ENCODE measurements at regions not wholly inside any gene's neighbourhood (a gene's known extent, or its start where the extent isn't known, plus 50 kb on each side); places are given as distances from the start of the nearest gene placed in this dataset.

- no peak for DNase-seq (ENCODE audit: extremely low read depth, low read depth)
These were observed 217.1 kb upstream of the GHITM start for GRCh38 chr10:83921984-83922860.

- no peak for DNase-seq (ENCODE audit: extremely low read depth, low read depth)
These were observed 214.2 kb upstream of the GHITM start for GRCh38 chr10:83925133-83925532.

GRCh38 chr10:83926606-83927005 lies 212.7 kb upstream of the GHITM start:
- peak; percentile 13 for DNase-seq (ENCODE audit: extremely low read depth, low read depth)

GRCh38 chr10:83927166-83927565 lies 212.1 kb upstream of the GHITM start:
- DNase-seq (ENCODE audit: extremely low read depth, low read depth) = no peak

GRCh38 chr10:83929399-83929798 lies 209.9 kb upstream of the GHITM start:
- no peak for DNase-seq (ENCODE audit: extremely low read depth, low read depth)

GRCh38 chr10:83931669-83932068 lies 207.6 kb upstream of the GHITM start:
- no peak for DNase-seq (ENCODE audit: extremely low read depth, low read depth)

GRCh38 chr10:83932245-83932644 lies 207.1 kb upstream of the GHITM start:
- no peak for DNase-seq (ENCODE audit: extremely low read depth, low read depth)

- no peak for DNase-seq (ENCODE audit: extremely low read depth, low read depth)
These were observed 205.2 kb upstream of the GHITM start for GRCh38 chr10:83934062-83934461.

- DNase-seq (ENCODE audit: extremely low read depth, low read depth) = no peak
These were observed 204.5 kb upstream of the GHITM start for GRCh38 chr10:83934641-83935338.

- no peak for DNase-seq (ENCODE audit: extremely low read depth, low read depth)
These were observed 204.0 kb upstream of the GHITM start for GRCh38 chr10:83935339-83935736.

- DNase-seq (ENCODE audit: extremely low read depth, low read depth) = no peak
These were observed 203.4 kb upstream of the GHITM start for GRCh38 chr10:83935911-83936310.

GRCh38 chr10:83937161-83937560 lies 202.1 kb upstream of the GHITM start:
- no peak for DNase-seq (ENCODE audit: extremely low read depth, low read depth)

GRCh38 chr10:83937826-83938225 lies 201.5 kb upstream of the GHITM start:
- no peak for DNase-seq (ENCODE audit: extremely low read depth, low read depth)

GRCh38 chr10:83941189-83941588 lies 198.1 kb upstream of the GHITM start:
- DNase-seq (ENCODE audit: extremely low read depth, low read depth) = no peak

GRCh38 chr10:83942410-83942809 lies 196.9 kb upstream of the GHITM start:
- DNase-seq (ENCODE audit: extremely low read depth, low read depth) = no peak

- DNase-seq (ENCODE audit: extremely low read depth, low read depth) = no peak
These were observed 196.3 kb upstream of the GHITM start for GRCh38 chr10:83943049-83943448.

GRCh38 chr10:83943920-83944319 lies 195.4 kb upstream of the GHITM start:
- no peak for DNase-seq (ENCODE audit: extremely low read depth, low read depth)

- no peak for DNase-seq (ENCODE audit: extremely low read depth, low read depth)
These were observed 193.2 kb upstream of the GHITM start for GRCh38 chr10:83945982-83946718.

- DNase-seq (ENCODE audit: extremely low read depth, low read depth) = no peak
These were observed 187.0 kb upstream of the GHITM start for GRCh38 chr10:83952314-83952713.

- no peak for DNase-seq (ENCODE audit: extremely low read depth, low read depth)
These were observed 185.7 kb upstream of the GHITM start for GRCh38 chr10:83953589-83953988.

GRCh38 chr10:83954193-83954799 lies 185.0 kb upstream of the GHITM start:
- DNase-seq (ENCODE audit: extremely low read depth, low read depth) = no peak
